K562 (cell line): ENCODE measurements at regions not wholly inside any gene's neighbourhood (a gene's known extent, or its start where the extent isn't known, plus 50 kb on each side); places are given as distances from the start of the nearest gene placed in this dataset.

Source experiments
- ATAC-seq: fragments of 200-7000 bp; cut with Tn5 transposase; 3 replicates; pipeline ENCODE4 v1.9.1; 2020; ENCODE audit warnings: moderate library complexity
- BruUV-seq: library from RNA; stranded (reverse); fragments of 400-500 nt; replicated peaks from 2 replicates; lab custom pipeline; 2021; lab: Mats Ljungman, UMichigan
- CTCF ChIA-PET: fragments of 300-600 bp; formaldehyde crosslinking; extraction: SDS; loops from one replicate; lab custom pipeline; 2021; ENCODE audit warnings: low intra/inter-chr PET ratio; lab: Yijun Ruan, JAX
- POLR2A ChIA-PET: fragments of 300-600, 350-650 bp; sonication (Branson Sonifier 250); formaldehyde crosslinking; extraction: SDS; loops from one replicate; lab custom pipeline; 2021; ENCODE audit warnings: antibody characterized with exemption, inconsistent platforms; lab: Yijun Ruan, JAX
- DNase-seq, 4 experiments: peaks; one replicate each; pipeline versions ENCODE4 v3.0.0 to v3.0.0-alpha.2; 2011 to 2018; ENCODE audit warnings: low spot score in 3 of 4, mixed read lengths in 3 of 4; ENCODE audit errors: extremely low read depth in 1 of 4
- FAIRE-seq: peaks from 2 replicates; lab custom pipeline; 2011; peaks lifted over from hg19 to GRCh38; lab: Jason Lieb, UNC
- H2AFZ ChIP-seq: 2 replicates; pipeline ENCODE4 v1.6.0; 2011; ENCODE audit warnings: low read depth, low read length, control low read depth, inconsistent platforms
- H3K27ac ChIP-seq: fragments of 200-600 bp; 3 replicates; pipeline ENCODE4 v1.8.0; 2011; ENCODE audit warnings: low read depth, mild to moderate bottlenecking, control low read depth, inconsistent platforms, low read length, moderate library complexity, mixed read lengths; ENCODE audit errors: extremely low read depth
- H3K27me3 ChIP-seq, 2 experiments: fragments of 300-600 bp in 1 of 2; 2 replicates in 1 of 2; 3 replicates in 1 of 2; pipeline versions ENCODE4 v1.6.0 to v1.8.0; 2011; ENCODE audit warnings: inconsistent platforms in 2 of 2, low read length in 2 of 2, mild to moderate bottlenecking in 1 of 2, mixed read lengths in 1 of 2, moderate library complexity in 1 of 2; ENCODE audit not compliant: control insufficient read depth in 2 of 2, insufficient read depth in 2 of 2
- H3K36me3 ChIP-seq: fragments of 300-600 bp; 3 replicates; pipeline ENCODE4 v1.8.0; 2011; ENCODE audit warnings: mild to moderate bottlenecking, low read length, inconsistent platforms; ENCODE audit not compliant: control insufficient read depth, insufficient read depth
- H3K4me1 ChIP-seq, 2 experiments: fragments of 200-600 bp in 1 of 2; replicated peaks in 1 of 2; 2 replicates in 1 of 2; 3 replicates in 1 of 2; pipeline versions ENCODE4 v1.5.1 to v1.8.0; 2011; ENCODE audit warnings: inconsistent platforms in 2 of 2, low read length in 2 of 2, mild to moderate bottlenecking in 1 of 2, mixed read lengths in 1 of 2, moderate library complexity in 1 of 2; ENCODE audit not compliant: control insufficient read depth in 2 of 2, insufficient read depth in 2 of 2
- H3K4me2 ChIP-seq: 2 replicates; pipeline ENCODE4 v1.6.1; 2011; ENCODE audit warnings: low read length, control low read depth, inconsistent platforms, mixed read lengths; ENCODE audit not compliant: insufficient read depth
- H3K4me3 ChIP-seq: fragments of 200-600 bp; sonication (generic), shearing (Covaris generic); 2 replicates; pipeline ENCODE4 v1.5.1; 2016; ENCODE audit warnings: control low read depth, inconsistent platforms
- H3K79me2 ChIP-seq: fragments of 200-600 bp; 3 replicates; pipeline ENCODE4 v1.8.0; 2011; ENCODE audit warnings: low read length, inconsistent platforms; ENCODE audit not compliant: control insufficient read depth, insufficient read depth
- H3K9ac ChIP-seq, 2 experiments: 2 replicates each; pipeline versions ENCODE4 v1.6.0 to v1.6.1; 2011; ENCODE audit warnings: low read depth in 2 of 2, low read length in 2 of 2, control low read depth in 1 of 2, inconsistent platforms in 1 of 2, mild to moderate bottlenecking in 1 of 2, mixed read lengths in 1 of 2; ENCODE audit not compliant: insufficient read depth in 1 of 2
- H3K9me1 ChIP-seq: one replicate; pipeline ENCODE4 v1.6.0; 2011; ENCODE audit warnings: inconsistent platforms, mild to moderate bottlenecking, low read length, moderate library complexity; ENCODE audit not compliant: control insufficient read depth, insufficient read depth
- H3K9me3 ChIP-seq: replicated peaks from 2 replicates; pipeline ENCODE4 v1.5.1; 2011; ENCODE audit warnings: low read depth, low read length, inconsistent platforms; ENCODE audit not compliant: control insufficient read depth, insufficient read depth
- H4K20me1 ChIP-seq: replicated peaks from 2 replicates; pipeline ENCODE4 v1.6.1; 2011; ENCODE audit warnings: low read length, inconsistent platforms, mixed read lengths; ENCODE audit not compliant: control insufficient read depth, insufficient read depth
- ARID2 ChIP-seq: fragments of 450-650 bp; IDR thresholded peaks from 2 replicates; pipeline ENCODE4 v1.6.1; 2017; ENCODE audit warnings: antibody characterized with exemption, mild to moderate bottlenecking
- CBFA2T2 ChIP-seq: fragments of 450-650 bp; conservative IDR thresholded peaks from 2 replicates; pipeline ENCODE4 v1.6.1; 2017; ENCODE audit warnings: mild to moderate bottlenecking
- FIP1L1 ChIP-seq: fragments of 200-400 bp; formaldehyde crosslinking; IDR thresholded peaks from 2 replicates; pipeline ENCODE4 v1.6.1; 2018; ENCODE audit warnings: mild to moderate bottlenecking, low read depth, low read length; ENCODE audit not compliant: poor library complexity, severe bottlenecking
- FOXM1 ChIP-seq, 2 experiments: fragments of 450-650 bp in 1 of 2; sonication (generic) in 1 of 2; formaldehyde crosslinking in 1 of 2; IDR thresholded peaks; 2 replicates each; pipeline versions ENCODE4 v1.6.1 to v1.9.0; 2017 to 2022; ENCODE audit warnings: low read depth in 2 of 2, mild to moderate bottlenecking in 2 of 2, missing genetic modification reagents in 1 of 2, moderate library complexity in 1 of 2
- GATAD2A ChIP-seq: fragments of 450-650 bp; IDR thresholded peaks from 2 replicates; pipeline ENCODE4 v1.6.1; 2017
- HES1 ChIP-seq: fragments of 450-650 bp; IDR thresholded peaks from 2 replicates; pipeline ENCODE4 v1.6.1; 2016; ENCODE audit warnings: low read depth, mild to moderate bottlenecking, moderate library complexity
- HNRNPUL1 ChIP-seq: fragments of 200-400 bp; formaldehyde crosslinking; IDR thresholded peaks from 2 replicates; pipeline ENCODE4 v1.6.1; 2017; ENCODE audit warnings: low read length
- MTA2 ChIP-seq: fragments of 450-650 bp; IDR thresholded peaks from 2 replicates; pipeline ENCODE4 v1.6.1; 2016; ENCODE audit warnings: low read depth
- SIN3B ChIP-seq: fragments of 450-650 bp; IDR thresholded peaks from 2 replicates; pipeline ENCODE4 v1.6.1; 2017; ENCODE audit warnings: low read depth, mild to moderate bottlenecking, moderate library complexity
- SIX5 ChIP-seq, 2 experiments: IDR thresholded peaks; 2 replicates each; pipeline ENCODE4 v1.6.1; 2011; ENCODE audit warnings: low read length in 2 of 2, borderline replicate concordance in 1 of 2, low read depth in 1 of 2, mild to moderate bottlenecking in 1 of 2, moderate library complexity in 1 of 2; ENCODE audit not compliant: insufficient read depth in 1 of 2
- SREBF1 ChIP-seq: fragments of 150-350 bp; IDR thresholded peaks from 2 replicates; pipeline ENCODE4 v1.6.1; 2014; ENCODE audit warnings: antibody characterized with exemption, low read depth, low read length, borderline replicate concordance
- TSC22D4 ChIP-seq: fragments of 450-650 bp; IDR thresholded peaks from 2 replicates; pipeline ENCODE4 v1.6.1; 2016; ENCODE audit warnings: missing genetic modification characterization, missing biosample characterization, control low read depth
- U2AF1 ChIP-seq: fragments of 200-400 bp; formaldehyde crosslinking; optimal IDR thresholded peaks from 2 replicates; pipeline ENCODE3; 2017; ENCODE audit warnings: mild to moderate bottlenecking, low read depth, low read length, moderate library complexity
- ZBTB8A ChIP-seq: fragments of 450-650 bp; IDR thresholded peaks from 2 replicates; pipeline ENCODE4 v1.6.1; 2018; ENCODE audit warnings: mild to moderate bottlenecking, moderate library complexity; ENCODE audit not compliant: partially characterized antibody
- ZNF239 ChIP-seq: fragments of 250-450 bp; sonication (Bioruptor Pico); IDR thresholded peaks from 2 replicates; pipeline ENCODE4 v1.4.0; 2020; ENCODE audit warnings: mild to moderate bottlenecking
- ZNF280A ChIP-seq: fragments of 450-650 bp; IDR thresholded peaks from 2 replicates; pipeline ENCODE4 v1.6.1; 2018; ENCODE audit warnings: mild to moderate bottlenecking, low read depth; ENCODE audit not compliant: partially characterized antibody
- ZNF408 ChIP-seq: fragments of 250-450 bp; sonication (Bioruptor Pico); IDR thresholded peaks from 2 replicates; pipeline ENCODE4 v1.4.0; 2020; ENCODE audit warnings: low read depth, mild to moderate bottlenecking, moderate library complexity
- ZNF696 ChIP-seq: fragments of 250-450 bp; sonication (Bioruptor Pico); conservative IDR thresholded peaks from 2 replicates; pipeline ENCODE4 v1.4.0; 2020; ENCODE audit warnings: mild to moderate bottlenecking, moderate library complexity
- ZNF780A ChIP-seq: fragments of 250-450 bp; sonication (Bioruptor Pico); IDR thresholded peaks from 2 replicates; pipeline ENCODE4 v1.5.0; 2021; ENCODE audit warnings: mild to moderate bottlenecking
- WGBS: fragments of 100-300 bp; shearing (Covaris generic); methylation state at CpG from one replicate; pipeline ENCODE4 v1.1.6; 2016; ENCODE audit warnings: low coverage, mixed read lengths; ENCODE audit not compliant: insufficient coverage; ENCODE audit errors: missing lambda C conversion rate; 5-methylcytosine and 5-hydroxymethylcytosine counted together
- in situ Hi-C: fragments of 300-500 bp; cut with MboI; formaldehyde crosslinking; loops from 4 replicates; pipeline ENCODE4 v1.15.0; 2018; ENCODE audit warnings: inconsistent platforms, mixed read lengths
- intact Hi-C: fragments of 100-400 bp; cut with micrococcal nuclease; formaldehyde crosslinking; loops from 2 replicates; pipeline ENCODE4 v1.14.2; 2022
- TF ChIP-seq, protein P1 (sequence below), 2 experiments: fragments of 250-450 bp in 1 of 2; fragments of 450-650 bp in 1 of 2; sonication (Bioruptor Pico) in 1 of 2; IDR thresholded peaks; 2 replicates each; pipeline versions ENCODE4 v1.6.1 to v1.8.0; 2016 to 2021; ENCODE audit warnings: mild to moderate bottlenecking in 2 of 2, moderate library complexity in 2 of 2, missing compliant biosample characterization in 1 of 2, missing genetic modification characterization in 1 of 2

- BruUV-seq: no TSS peak
- no peaks in the 10 kb centered on the region for H3K9me1 ChIP-seq
- peaks cover 12 to 33% of the 10 kb centered on the region in 2 experiments; a peak in 4 of 5 replicates for H3K27me3 ChIP-seq
- no peak overlapping the region for H3K4me3 ChIP-seq
- H4K20me1 ChIP-seq: no peaks in the 10 kb centered on the region
- in situ Hi-C loops (loop anchor here (25.0 kb wide), 1 partner anchor 535 kb away; no protein-coding TSS in a partner anchor), intact Hi-C loops (no loop called here)
- no peaks in the 10 kb centered on the region for H3K36me3 ChIP-seq
- H3K79me2 ChIP-seq: no peaks in the 10 kb centered on the region
- no peak overlapping the region for H3K9ac ChIP-seq
- FAIRE-seq: no peak
- no peak overlapping the region for H3K4me2 ChIP-seq
- H3K4me1 ChIP-seq: no peaks in the 10 kb centered on the region
- TF ChIP-seq ARID2 (no peak), ZNF239 (no peak), CBFA2T2 (no peak), ZNF780A (no peak), HNRNPUL1 (no peak), ZNF696 (CRISPR knock-in tag) (no peak), SREBF1 (no peak), SIX5 (IDR thresholded peaks at IDR 0.05; ENCODE audit: borderline replicate concordance in 1 of 2, insufficient read depth in 1 of 2, low read depth in 1 of 2, low read length in 2 of 2) (no peak), FOXM1 (IDR thresholded peaks at IDR 0.05; ENCODE audit: low read depth) (no peak), FOXM1 (CRISPR knock-in tag; IDR thresholded peaks at IDR 0.05; ENCODE audit: low read depth) (no peak), GATAD2A (no peak), FIP1L1 (no peak), SIN3B (no peak), ZBTB8A (no peak), ZNF280A (no peak), U2AF1 (no peak), HES1 (no peak), MTA2 (no peak), TSC22D4 (tag) (no peak), ZNF408 (CRISPR knock-in tag) (no peak)
- TF ChIP-seq, protein P1, sequence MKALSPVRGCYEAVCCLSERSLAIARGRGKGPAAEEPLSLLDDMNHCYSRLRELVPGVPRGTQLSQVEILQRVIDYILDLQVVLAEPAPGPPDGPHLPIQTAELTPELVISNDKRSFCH (CRISPR knock-in tag; IDR thresholded peaks at IDR 0.05): no peak
- TF ChIP-seq, protein P1 (tag; IDR thresholded peaks at IDR 0.05): no peak
- CTCF ChIA-PET: no interaction called here
- POLR2A ChIA-PET: no interaction called here
- ATAC-seq: no peak
- H3K27ac ChIP-seq: no peak overlapping the region
- no peaks in the 10 kb centered on the region for H3K9me3 ChIP-seq
- DNase-seq: no peak
- 3% methylated on average over 12 of the region's 13 CpGs for WGBS
- no peak overlapping the region for H2AFZ ChIP-seq
Observed at GRCh38 chr2:126797622-126798275, 100.9 kb upstream of the TEX51 start.
